Lower lobe of right lung (tissue), 2 donors: ENCODE measurements at regions not wholly inside any gene's neighbourhood (a gene's known extent, or its start where the extent isn't known, plus 50 kb on each side); places are given as distances from the start of the nearest gene placed in this dataset.

Experiments
- ATAC-seq, 2 donors: fragments of 200-7000 bp; cut with Tn5 transposase; one replicate each; pipeline ENCODE4 v1.9.1; 2020 to 2022; ENCODE audit warnings: mild to moderate bottlenecking in 2 of 2, moderate library complexity in 2 of 2
- DNase-seq: peaks from one replicate; pipeline ENCODE4 v3.0.0-alpha.2; 2020
- H3K27ac ChIP-seq: fragments of 200-600 bp; one replicate; pipeline ENCODE4 v1.8.0; 2022
- H3K27me3 ChIP-seq: fragments of 200-600 bp; one replicate; pipeline ENCODE4 v1.8.0; 2022; ENCODE audit warnings: low read depth
- H3K36me3 ChIP-seq: fragments of 200-600 bp; one replicate; pipeline ENCODE4 v1.8.0; 2022; ENCODE audit warnings: mild to moderate bottlenecking
- H3K4me1 ChIP-seq: fragments of 200-600 bp; one replicate; pipeline ENCODE4 v1.8.0; 2022
- H3K4me3 ChIP-seq: fragments of 200-600 bp; one replicate; pipeline ENCODE4 v1.8.0; 2022; ENCODE audit warnings: mild to moderate bottlenecking
- H3K9me3 ChIP-seq: fragments of 200-600 bp; one replicate; pipeline ENCODE4 v1.8.0; 2022
- CTCF ChIP-seq: fragments of 200-600 bp; IDR thresholded peaks from one replicate; pipeline ENCODE4 v1.8.0; 2022; ENCODE audit warnings: antibody characterized with exemption, mild to moderate bottlenecking
- intact Hi-C: fragments of 100-400 bp; cut with DNase I; formaldehyde crosslinking; loops from one replicate; pipeline ENCODE4 v1.11.0; 2022
- donor health status: DM: no; HTN: yes; CAD: no; lungs with severe emphysema.

GRCh38 chr22:44419429-44419828 lies 78.6 kb downstream of the RTL6 start:
- intact Hi-C loops = no loop called here
- Histone ChIP-seq H3K4me3 (no peak overlapping the region), H3K27ac (no peak overlapping the region), H3K9me3 (peaks cover 11% of the 10 kb centered on the region), H3K36me3 (no peaks in the 10 kb centered on the region), H3K27me3 (peaks cover 7% of the 10 kb centered on the region), H3K4me1 (no peaks in the 10 kb centered on the region)
- no peak for ATAC-seq
- no peak for TF ChIP-seq CTCF
- DNase-seq = no peak

DNA sequence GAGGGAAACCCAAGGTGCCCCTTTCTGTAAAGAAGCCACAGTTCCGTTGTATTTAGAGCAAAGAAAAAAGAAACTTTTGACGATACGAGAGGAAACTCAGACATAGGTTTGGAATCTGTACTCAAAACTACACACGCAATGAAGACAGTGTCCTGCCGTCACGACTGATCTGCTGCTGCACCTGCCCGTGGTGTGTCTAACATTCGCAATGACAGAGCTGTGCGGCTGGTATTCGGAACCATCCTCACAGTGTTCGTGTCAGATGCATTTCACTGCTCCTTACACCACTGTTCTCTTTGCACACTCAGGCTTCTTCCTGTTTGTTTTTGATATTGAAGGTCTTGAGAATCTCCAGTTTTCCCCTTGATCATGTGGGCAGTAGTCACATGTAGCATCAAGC lies 84.8 kb downstream of the RTL6 start:
- TF ChIP-seq CTCF = no peak
- no peak overlapping the region for H3K4me3 ChIP-seq
- H3K27ac ChIP-seq = no peak overlapping the region
- H3K4me1 ChIP-seq = no peaks in the 10 kb centered on the region
- ATAC-seq (no peak), DNase-seq (no peak)
- H3K27me3 ChIP-seq = peaks cover 14% of the 10 kb centered on the region
- no peaks in the 10 kb centered on the region for H3K36me3 ChIP-seq
- intact Hi-C loops = no loop called here
- no peaks in the 10 kb centered on the region for H3K9me3 ChIP-seq

GRCh38 chr22:44412136-44412731 lies 85.8 kb downstream of the RTL6 start:
- no peak for TF ChIP-seq CTCF
- no peaks in the 10 kb centered on the region for H3K36me3 ChIP-seq
- ATAC-seq = peak in 1 of 2 donors; percentile 13
- intact Hi-C loops = no loop called here
- peak; percentile 30 for DNase-seq
- no peak overlapping the region for H3K4me3 ChIP-seq
- H3K27ac ChIP-seq = no peak overlapping the region
- no peaks in the 10 kb centered on the region for H3K4me1 ChIP-seq
- peaks cover 14% of the 10 kb centered on the region for H3K27me3 ChIP-seq
- H3K9me3 ChIP-seq = no peaks in the 10 kb centered on the region

DNA sequence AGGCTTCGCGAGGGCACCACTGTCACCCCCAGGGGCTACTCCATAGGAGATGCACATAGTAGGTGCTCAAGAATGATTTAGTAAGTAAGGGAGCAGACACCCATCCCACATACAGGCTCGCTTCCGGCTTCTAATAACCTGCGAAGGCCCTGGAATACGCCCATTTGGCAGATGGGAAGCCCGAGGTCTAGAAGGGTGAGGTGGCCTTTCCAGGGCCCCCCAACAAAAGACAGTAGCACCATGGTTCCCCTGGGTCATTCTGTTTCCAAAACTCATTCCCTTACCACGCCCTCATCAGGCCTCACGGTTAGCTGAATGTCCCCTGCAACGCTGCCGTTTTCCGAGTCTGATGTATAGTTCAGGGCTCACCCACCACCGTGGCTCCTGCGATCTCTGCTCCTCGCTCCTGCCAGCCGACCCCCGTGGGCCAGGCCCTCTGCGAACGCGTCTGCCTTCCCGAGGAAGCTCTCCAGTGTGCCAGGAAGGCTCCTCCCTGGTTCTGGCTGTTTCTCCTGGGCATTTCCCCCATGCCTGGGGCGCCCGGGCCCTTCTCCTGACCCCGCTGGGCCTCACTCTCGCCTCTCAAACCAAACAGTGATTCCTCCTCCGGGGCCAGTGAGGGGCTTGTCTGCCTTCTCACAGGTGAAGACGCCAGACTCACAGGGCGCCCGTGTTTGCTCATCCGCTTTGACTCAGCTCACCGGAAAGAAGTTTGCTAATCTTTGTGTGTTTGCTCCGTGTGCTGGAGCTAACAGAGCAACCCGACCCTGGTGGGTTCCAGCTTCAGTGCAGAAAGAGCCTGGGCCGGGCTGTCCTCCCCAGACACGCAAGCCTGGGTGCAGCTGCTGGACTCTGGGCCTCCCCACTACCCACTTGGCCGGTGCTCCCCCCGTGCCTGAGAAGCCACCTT lies 86.6 kb downstream of the RTL6 start:
- H3K36me3 ChIP-seq = no peaks in the 10 kb centered on the region
- intact Hi-C loops = no loop called here
- TF ChIP-seq CTCF = no peak
- peak in 1 of 2 donors; percentile 11 for ATAC-seq
- no peaks in the 10 kb centered on the region for H3K4me1 ChIP-seq
- DNase-seq = peak; percentile 30
- peaks cover 14% of the 10 kb centered on the region for H3K27me3 ChIP-seq
- no peak overlapping the region for H3K27ac ChIP-seq
- no peaks in the 10 kb centered on the region for H3K9me3 ChIP-seq
- H3K4me3 ChIP-seq = no peak overlapping the region

- DNase-seq (peak; percentile 33), ATAC-seq (peak in 1 of 2 donors; percentile 64)
- no peak overlapping the region for H3K4me3 ChIP-seq
- intact Hi-C loops = no loop called here
- H3K36me3 ChIP-seq = no peaks in the 10 kb centered on the region
- no peak overlapping the region for H3K27ac ChIP-seq
- no peaks in the 10 kb centered on the region for H3K9me3 ChIP-seq
- peaks cover 14% of the 10 kb centered on the region for H3K27me3 ChIP-seq
- TF ChIP-seq CTCF = no peak
- H3K4me1 ChIP-seq = no peaks in the 10 kb centered on the region
These were observed 87.5 kb downstream of the RTL6 start for GRCh38 chr22:44410451-44410991.
